T-helper 17 cell (primary cell): ENCODE measurements at regions not wholly inside any gene's neighbourhood (a gene's known extent, or its start where the extent isn't known, plus 50 kb on each side); places are given as distances from the start of the nearest gene placed in this dataset.

ENCODE experiments used
- ATAC-seq: fragments of 150-1000 bp; cut with Tn5 transposase; 2 replicates; pipeline ENCODE4 v1.10.0; 2021; ENCODE audit warnings: mild to moderate bottlenecking, moderate library complexity
- DNase-seq, 3 donors: peaks; one replicate each; pipeline versions ENCODE4 v3.0.0 to v3.0.0-alpha.2; 2020 to 2021
- H3K9me3 ChIP-seq: one replicate; pipeline ENCODE4 v1.7.0; 2013; ENCODE audit warnings: low read length, mild to moderate bottlenecking; ENCODE audit not compliant: control insufficient read depth, poor library complexity, severe bottlenecking
- H3K27ac Mint-ChIP-seq: one replicate; pipeline ENCODE4 v1.8.0; 2022; ENCODE audit warnings: mild to moderate bottlenecking, moderate library complexity, mixed read lengths
- H3K27me3 Mint-ChIP-seq: one replicate; pipeline ENCODE4 v1.8.0; 2022; ENCODE audit warnings: mixed read lengths
- H3K36me3 Mint-ChIP-seq: one replicate; pipeline ENCODE4 v1.8.0; 2022; ENCODE audit warnings: low read depth, mixed read lengths
- H3K4me1 Mint-ChIP-seq: one replicate; pipeline ENCODE4 v1.8.0; 2022; ENCODE audit warnings: mild to moderate bottlenecking, mixed read lengths
- H3K4me3 Mint-ChIP-seq: one replicate; pipeline ENCODE4 v1.8.0; 2022; ENCODE audit warnings: mild to moderate bottlenecking, moderate library complexity, mixed read lengths

- no peak for DNase-seq
- Mint-ChIP-seq H3K27me3 (no peaks in the 10 kb centered on the region), H3K27ac (no peak overlapping the region)
Observed at GRCh38 chr5:146254223-146254622, 50.8 kb downstream of the RBM27 start.

GRCh38 chr5:146273109-146273508, 65.5 kb upstream of the POU4F3 start:
- DNase-seq (no peak), ATAC-seq (no peak)
- no peaks in the 10 kb centered on the region for H3K9me3 ChIP-seq
- Mint-ChIP-seq H3K27me3 (no peaks in the 10 kb centered on the region), H3K36me3 (peaks cover 5% of the 10 kb centered on the region), H3K4me1 (peaks cover 2% of the 10 kb centered on the region), H3K27ac (no peak overlapping the region), H3K4me3 (no peak overlapping the region)

More at GRCh38 chr5:146254223-146254622, 50.8 kb downstream of the RBM27 start:
- no peaks in the 10 kb centered on the region for H3K9me3 ChIP-seq
- ATAC-seq, result no peak
- Mint-ChIP-seq H3K4me1 (peaks cover 12% of the 10 kb centered on the region), H3K4me3 (no peak overlapping the region), H3K36me3 (peaks cover 6% of the 10 kb centered on the region)

GRCh38 chr5:146283344-146283761, 55.3 kb upstream of the POU4F3 start:
- DNase-seq (no peak), ATAC-seq (no peak)
- Mint-ChIP-seq H3K27ac (no peak overlapping the region), H3K4me3 (no peak overlapping the region), H3K27me3 (no peaks in the 10 kb centered on the region), H3K36me3 (peaks cover 5% of the 10 kb centered on the region), H3K4me1 (no peaks in the 10 kb centered on the region)
- H3K9me3 ChIP-seq, result no peaks in the 10 kb centered on the region

GRCh38 chr5:146284016-146284415, 54.6 kb upstream of the POU4F3 start:
- Mint-ChIP-seq H3K27me3 (no peaks in the 10 kb centered on the region), H3K4me3 (no peak overlapping the region), H3K36me3 (peaks cover 5% of the 10 kb centered on the region), H3K4me1 (no peaks in the 10 kb centered on the region), H3K27ac (peak overlapping the region; percentile 4)
- DNase-seq (no peak), ATAC-seq (no peak)
- no peaks in the 10 kb centered on the region for H3K9me3 ChIP-seq
